Cardiac muscle cell (in vitro differentiated cells and primary cell): ENCODE measurements at regions not wholly inside any gene's neighbourhood (a gene's known extent, or its start where the extent isn't known, plus 50 kb on each side); places are given as distances from the start of the nearest gene placed in this dataset.
A peak's percentile ranks its signal among the peaks of the same experiment; 100 is the strongest.

ENCODE experiments used
- DNase-seq, 2 donors: peaks; one replicate each; pipeline versions ENCODE4 v3.0.0 to v3.0.0-alpha.2; 2010 to 2017; ENCODE audit warnings: low read depth in 1 of 2, low spot score in 1 of 2
- H3K27ac ChIP-seq: fragments of 200-600 bp; sonication (generic); 2 replicates; pipeline ENCODE4 v1.5.1; 2016
- H3K27me3 ChIP-seq: fragments of 200-600 bp; sonication (generic); 2 replicates; pipeline ENCODE4 v1.6.0; 2016; ENCODE audit warnings: control low read depth
- H3K36me3 ChIP-seq: fragments of 200-600 bp; sonication (generic); 2 replicates; pipeline ENCODE4 v1.5.1; 2016; ENCODE audit warnings: control low read depth
- H3K4me1 ChIP-seq: fragments of 200-600 bp; sonication (generic); 2 replicates; pipeline ENCODE4 v1.8.1; 2017; ENCODE audit warnings: low read depth, mild to moderate bottlenecking, mixed run types
- H3K4me3 ChIP-seq: fragments of 200-600 bp; sonication (generic); 2 replicates; pipeline ENCODE4 v1.5.1; 2016; ENCODE audit warnings: mild to moderate bottlenecking
- H3K9me3 ChIP-seq: fragments of 200-600 bp; sonication (generic); 2 replicates; pipeline ENCODE4 v1.5.1; 2017; ENCODE audit warnings: low read depth, mild to moderate bottlenecking, control low read depth
- CTCF ChIP-seq: IDR thresholded peaks from 2 replicates; pipeline ENCODE4 v1.5.1; 2012; ENCODE audit warnings: low read depth, mild to moderate bottlenecking, low read length

GRCh38 chr10:57638411-57638810 lies 629.3 kb downstream of the IPMK start:
- H3K4me3 ChIP-seq: no peak overlapping the region
- H3K27me3 ChIP-seq: no peaks in the 10 kb centered on the region
- H3K36me3 ChIP-seq: no peaks in the 10 kb centered on the region
- H3K4me1 ChIP-seq: no peaks in the 10 kb centered on the region
- TF ChIP-seq CTCF: no peak
- H3K27ac ChIP-seq: no peak overlapping the region
- H3K9me3 ChIP-seq: no peaks in the 10 kb centered on the region
- DNase-seq: no peak

GRCh38 chr10:57628592-57629284 lies 639.0 kb downstream of the IPMK start:
- Histone ChIP-seq H3K27ac (no peak overlapping the region), H3K9me3 (no peaks in the 10 kb centered on the region), H3K4me1 (peaks cover 7% of the 10 kb centered on the region), H3K4me3 (no peak overlapping the region), H3K27me3 (no peaks in the 10 kb centered on the region), H3K36me3 (no peaks in the 10 kb centered on the region)
- TF ChIP-seq CTCF: no peak
- DNase-seq: no peak

GRCh38 chr10:57627642-57628178 lies 640.0 kb downstream of the IPMK start:
- Histone ChIP-seq H3K27me3 (no peaks in the 10 kb centered on the region), H3K9me3 (no peaks in the 10 kb centered on the region), H3K4me3 (no peak overlapping the region), H3K36me3 (no peaks in the 10 kb centered on the region), H3K4me1 (peaks cover 7% of the 10 kb centered on the region), H3K27ac (no peak overlapping the region)
- DNase-seq: no peak
- no peak for TF ChIP-seq CTCF

- Histone ChIP-seq H3K27me3 (no peaks in the 10 kb centered on the region), H3K4me1 (peaks cover 7% of the 10 kb centered on the region), H3K36me3 (no peaks in the 10 kb centered on the region), H3K4me3 (no peak overlapping the region), H3K27ac (peak overlapping the region; percentile 50), H3K9me3 (no peaks in the 10 kb centered on the region)
- DNase-seq: peak in 1 of 2 donors; percentile 31
- TF ChIP-seq CTCF: no peak
Observed at GRCh38 chr10:57624856-57625592, 642.7 kb downstream of the IPMK start.

- no peak for DNase-seq
- Histone ChIP-seq H3K27me3 (no peaks in the 10 kb centered on the region), H3K9me3 (no peaks in the 10 kb centered on the region), H3K4me3 (no peak overlapping the region), H3K36me3 (no peaks in the 10 kb centered on the region), H3K27ac (peak overlapping the region; percentile 14), H3K4me1 (peaks cover 7% of the 10 kb centered on the region)
- no peak for TF ChIP-seq CTCF
Observed at GRCh38 chr10:57624066-57624465, 643.6 kb downstream of the IPMK start.
